IMR-90 (cell line): ENCODE measurements at regions not wholly inside any gene's neighbourhood (a gene's known extent, or its start where the extent isn't known, plus 50 kb on each side); places are given as distances from the start of the nearest gene placed in this dataset.

ENCODE experiments used
- ATAC-seq: fragments of 200-7000 bp; cut with Tn5 transposase; 2 replicates; pipeline ENCODE4 v1.9.1; 2020; ENCODE audit warnings: low read depth, mild to moderate bottlenecking, moderate library complexity
- BruUV-seq: library from RNA; stranded (reverse); fragments of 400-500 nt; replicated peaks from 2 replicates; lab custom pipeline; 2021; lab: Mats Ljungman, UMichigan
- CTCF ChIA-PET: fragments of 300-600 bp; formaldehyde crosslinking; extraction: SDS; loops from one replicate; lab custom pipeline; 2021; ENCODE audit warnings: antibody characterized with exemption; lab: Yijun Ruan, JAX
- POLR2A ChIA-PET: fragments of 300-600 bp; sonication (Branson Sonifier 250); formaldehyde crosslinking; loops from one replicate; lab custom pipeline; 2022; ENCODE audit warnings: antibody characterized with exemption; ENCODE audit not compliant: unreplicated experiment; lab: Charles Lee
- DNase-seq: peaks from one replicate; pipeline ENCODE4 v3.0.0; 2013
- H2AFZ ChIP-seq: replicated peaks from 2 replicates; pipeline ENCODE3; 2013; ENCODE audit warnings: low read length, mild to moderate bottlenecking; ENCODE audit not compliant: poor library complexity
- H2AK5ac ChIP-seq: 2 replicates; pipeline ENCODE4 v1.6.1; 2013; ENCODE audit warnings: low read depth, low read length, inconsistent platforms
- H2AK9ac ChIP-seq: replicated peaks from 2 replicates; pipeline ENCODE3; 2013; ENCODE audit warnings: mild to moderate bottlenecking, low read depth, low read length, moderate library complexity; ENCODE audit not compliant: poor library complexity
- H2BK120ac ChIP-seq: 2 replicates; pipeline ENCODE4 v1.6.1; 2013; ENCODE audit warnings: low read depth, low read length, inconsistent platforms
- H2BK15ac ChIP-seq: 3 replicates; pipeline ENCODE4 v1.6.1; 2013; ENCODE audit warnings: low read depth, low read length, inconsistent platforms
- H2BK20ac ChIP-seq: 2 replicates; pipeline ENCODE4 v1.6.1; 2013; ENCODE audit warnings: low read depth, mild to moderate bottlenecking, inconsistent platforms, low read length, moderate library complexity
- H2BK5ac ChIP-seq: 2 replicates; pipeline ENCODE4 v1.6.1; 2013; ENCODE audit warnings: mild to moderate bottlenecking, low read depth, low read length, inconsistent platforms; ENCODE audit not compliant: poor library complexity, severe bottlenecking
- H3K14ac ChIP-seq: replicated peaks from 2 replicates; pipeline ENCODE4 v1.6.1; 2013; ENCODE audit warnings: low read depth, low read length, inconsistent platforms
- H3K18ac ChIP-seq: 2 replicates; pipeline ENCODE4 v1.6.1; 2013; ENCODE audit warnings: low read depth, low read length, control low read depth
- H3K23ac ChIP-seq: 2 replicates; pipeline ENCODE4 v1.6.1; 2013; ENCODE audit warnings: low read depth, low read length, inconsistent platforms
- H3K27ac ChIP-seq: 2 replicates; pipeline ENCODE4 v1.5.1; 2013; ENCODE audit warnings: mild to moderate bottlenecking, control low read depth, low read length; ENCODE audit not compliant: insufficient read depth
- H3K27me3 ChIP-seq: 2 replicates; pipeline ENCODE4 v1.6.1; 2013; ENCODE audit warnings: low read length; ENCODE audit not compliant: control insufficient read depth, insufficient read depth
- H3K36me3 ChIP-seq: 2 replicates; pipeline ENCODE4 v1.6.1; 2013; ENCODE audit warnings: low read length, mixed read lengths; ENCODE audit not compliant: control insufficient read depth, insufficient read depth
- H3K4ac ChIP-seq: 2 replicates; pipeline ENCODE4 v1.6.1; 2013; ENCODE audit warnings: low read depth, low read length, inconsistent platforms
- H3K4me1 ChIP-seq: 2 replicates; pipeline ENCODE4 v1.6.1; 2013; ENCODE audit warnings: low read length, mixed read lengths; ENCODE audit not compliant: control insufficient read depth, insufficient read depth
- H3K4me2 ChIP-seq: 2 replicates; pipeline ENCODE4 v1.6.1; 2013; ENCODE audit warnings: low read depth, mild to moderate bottlenecking, control low read depth, low read length, moderate library complexity
- H3K4me3 ChIP-seq: 2 replicates; pipeline ENCODE4 v1.5.1; 2013; ENCODE audit warnings: low read depth, mild to moderate bottlenecking, control low read depth, low read length, moderate library complexity; ENCODE audit not compliant: insufficient read depth
- H3K56ac ChIP-seq: 2 replicates; pipeline ENCODE4 v1.6.1; 2013; ENCODE audit warnings: low read length, inconsistent platforms; ENCODE audit not compliant: insufficient read depth; ENCODE audit errors: extremely low read depth
- H3K79me1 ChIP-seq, 2 experiments: 2 replicates each; pipeline ENCODE4 v1.6.1; 2013; ENCODE audit warnings: low read length in 2 of 2, inconsistent platforms in 1 of 2, low read depth in 1 of 2
- H3K9ac ChIP-seq: 2 replicates; pipeline ENCODE4 v1.6.1; 2013; ENCODE audit warnings: low read depth, low read length, control low read depth
- H3K9me1 ChIP-seq: 2 replicates; pipeline ENCODE4 v1.6.1; 2013; ENCODE audit warnings: low read length, inconsistent platforms; ENCODE audit not compliant: insufficient read depth
- H3K9me3 ChIP-seq: 2 replicates; pipeline ENCODE4 v1.6.1; 2013; ENCODE audit warnings: low read length; ENCODE audit not compliant: control insufficient read depth, insufficient read depth
- H4K20me1 ChIP-seq: 2 replicates; pipeline ENCODE4 v1.6.1; 2013; ENCODE audit warnings: low read length, inconsistent platforms; ENCODE audit not compliant: insufficient read depth
- H4K5ac ChIP-seq: 2 replicates; pipeline ENCODE4 v1.6.1; 2013; ENCODE audit warnings: mild to moderate bottlenecking, low read depth, low read length, control low read depth
- H4K8ac ChIP-seq, 2 experiments: 2 replicates each; pipeline ENCODE4 v1.6.1; 2013; ENCODE audit warnings: low read depth in 2 of 2, low read length in 2 of 2, control low read depth in 1 of 2, inconsistent platforms in 1 of 2
- H4K91ac ChIP-seq: 2 replicates; pipeline ENCODE4 v1.6.1; 2013; ENCODE audit warnings: low read depth, low read length, inconsistent platforms; ENCODE audit not compliant: insufficient read depth
- BHLHE40 ChIP-seq: fragments of 150-350 bp; IDR thresholded peaks from 2 replicates; pipeline ENCODE4 v1.6.1; 2016; ENCODE audit warnings: mild to moderate bottlenecking, low read depth, low read length
- CEBPB ChIP-seq: IDR thresholded peaks from 2 replicates; pipeline ENCODE4 v1.6.1; 2012; ENCODE audit warnings: low read depth, low read length, improper control_type of control experiment
- CHD1 ChIP-seq: IDR thresholded peaks from 2 replicates; pipeline ENCODE4 v1.6.1; 2012; ENCODE audit warnings: low read depth, low read length, improper control_type of control experiment
- CTCF ChIP-seq: conservative IDR thresholded peaks from 2 replicates; pipeline ENCODE4 v1.5.1; 2012; ENCODE audit warnings: mild to moderate bottlenecking, low read depth, low read length, improper control_type of control experiment
- ELK1 ChIP-seq: fragments of 150-350 bp; IDR thresholded peaks from 2 replicates; pipeline ENCODE4 v1.6.1; 2016; ENCODE audit warnings: low read depth, mild to moderate bottlenecking, low read length, moderate library complexity, borderline replicate concordance
- MAFK ChIP-seq: IDR thresholded peaks from 2 replicates; pipeline ENCODE4 v1.6.1; 2012; ENCODE audit warnings: low read depth, low read length, improper control_type of control experiment
- MXI1 ChIP-seq: IDR thresholded peaks from 2 replicates; pipeline ENCODE4 v1.6.1; 2012; ENCODE audit warnings: low read depth, mild to moderate bottlenecking, low read length, moderate library complexity, borderline replicate concordance
- POLR2A ChIP-seq: IDR thresholded peaks from 2 replicates; pipeline ENCODE4 v1.6.1; 2012; ENCODE audit warnings: mild to moderate bottlenecking, low read depth, low read length
- RCOR1 ChIP-seq: IDR thresholded peaks from 2 replicates; pipeline ENCODE4 v1.6.1; 2012; ENCODE audit warnings: mild to moderate bottlenecking, low read length, improper control_type of control experiment; ENCODE audit not compliant: insufficient replicate concordance
- SMC3 ChIP-seq: fragments of 150-350 bp; IDR thresholded peaks from 2 replicates; pipeline ENCODE4 v1.6.1; 2016; ENCODE audit warnings: low read depth, mild to moderate bottlenecking, antibody characterized with exemption, low read length, moderate library complexity
- WGBS, 2 experiments: methylation state at CpG; one replicate each; pipeline versions ENCODE4 v1.1.5 to v1.1.7; 2013; ENCODE audit warnings: missing lambda C conversion rate in 2 of 2; ENCODE audit not compliant: insufficient read length in 1 of 2; ENCODE audit errors: extremely low coverage in 2 of 2; 5-methylcytosine and 5-hydroxymethylcytosine counted together
- dilution Hi-C: fragments of 300-500 bp; cut with HindIII; formaldehyde crosslinking; loops from one replicate; pipeline ENCODE4 v1.14.3; 2018; ENCODE audit warnings: low sequenced_read_pairs; ENCODE audit not compliant: unreplicated experiment
- in situ Hi-C: fragments of 300-500 bp; cut with MboI; formaldehyde crosslinking; loops from 3 replicates; pipeline ENCODE4 v1.14.3; 2019; ENCODE audit warnings: low sequenced_read_pairs, inconsistent platforms, mixed read lengths
- intact Hi-C: fragments of 100-400 bp; cut with micrococcal nuclease; formaldehyde crosslinking; loops from 2 replicates; pipeline ENCODE4 v1.10.0; 2022

- Histone ChIP-seq H2BK120ac (no peak overlapping the region), H3K4me2 (no peak overlapping the region), H2AFZ (no peak overlapping the region), H3K4me1 (no peaks in the 10 kb centered on the region), H3K18ac (no peak overlapping the region), H2AK5ac (no peak overlapping the region), H3K9ac (no peak overlapping the region), H3K56ac (no peak overlapping the region), H3K4ac (no peak overlapping the region), H4K8ac (no peak overlapping the region), H3K4me3 (no peak overlapping the region), H3K9me1 (no peaks in the 10 kb centered on the region), H2BK15ac (no peak overlapping the region), H4K20me1 (no peaks in the 10 kb centered on the region), H3K36me3 (no peaks in the 10 kb centered on the region), H3K9me3 (no peaks in the 10 kb centered on the region), H2AK9ac (no peak overlapping the region), H4K5ac (no peak overlapping the region), H3K27ac (no peak overlapping the region), H3K14ac (no peak overlapping the region), H3K23ac (no peak overlapping the region), H2BK5ac (no peak overlapping the region), H3K79me1 (no peaks in the 10 kb centered on the region), H3K27me3 (no peaks in the 10 kb centered on the region), H4K91ac (no peak overlapping the region), H2BK20ac (no peak overlapping the region)
- intact Hi-C loops (no loop called here), dilution Hi-C loops (no loop called here), in situ Hi-C loops (no loop called here)
- ChIA-PET CTCF (no interaction called here), POLR2A (no interaction called here)
- BruUV-seq = no TSS peak
- WGBS, 2 experiments = 60% methylated on average over 2 of the region's 5 CpGs; no CpG with 5 or more reads in 1 of the 2 experiments
- DNase-seq = no peak
- no peak for ATAC-seq
- no peak for TF ChIP-seq RCOR1
- TF ChIP-seq BHLHE40 = no peak
- no peak for TF ChIP-seq POLR2A
- TF ChIP-seq MXI1 = no peak
- TF ChIP-seq MAFK = no peak
- TF ChIP-seq CTCF = no peak
- TF ChIP-seq ELK1 = no peak
- no peak for TF ChIP-seq SMC3
- no peak for TF ChIP-seq CEBPB
- TF ChIP-seq CHD1 = no peak
These were observed 753.4 kb upstream of the MMS22L start for GRCh38 chr6:98036344-98036923.
